ENCODE measurements at regions not wholly inside any gene's neighbourhood (a gene's known extent, or its start where the extent isn't known, plus 50 kb on each side); places are given as distances from the start of the nearest gene placed in this dataset.

GRCh38 chr7:119413314-119413805 lies 859.6 kb upstream of the KCND2 start:
- Histone ChIP-seq H3K9ac (ENCODE audit: low read depth in 1 of 2, low read length in 2 of 2) (no peak overlapping the region), H3K9me3 (ENCODE audit: control insufficient read depth in 4 of 4, low read length in 3 of 4) (peaks cover 0 to 5% (median 0%) of the 10 kb centered on the region in 4 donors), H3K4me3 (ENCODE audit: low read depth in 1 of 3, low read length in 3 of 3) (no peak overlapping the region), H3K27ac (ENCODE audit: low read depth in 1 of 2, low read length in 2 of 2) (no peak overlapping the region), H3K36me3 (ENCODE audit: control insufficient read depth in 4 of 4, insufficient read depth in 3 of 4, low read depth in 1 of 4, low read length in 3 of 4) (no peaks in the 10 kb centered on the region), H3K27me3 (ENCODE audit: control insufficient read depth in 4 of 4, insufficient read depth in 4 of 4, low read length in 3 of 4) (no peaks in the 10 kb centered on the region), H3K4me1 (ENCODE audit: control insufficient read depth in 4 of 4, insufficient read depth in 4 of 4, low read length in 3 of 4) (no peaks in the 10 kb centered on the region)
- WGBS, result 98% methylated on average over 22 of the region's 22 CpGs
- TF ChIP-seq NR2F2 (IDR thresholded peaks at IDR 0.05) (no peak), TAF1 (conservative IDR thresholded peaks at IDR 0.05) (no peak), EGR1 (IDR thresholded peaks at IDR 0.05; ENCODE audit: low read depth in 2 of 2) (no peak), GABPA (IDR thresholded peaks at IDR 0.05 in 1 of 2, conservative IDR thresholded peaks at IDR 0.05 in 1 of 2) (no peak), YY1 (IDR thresholded peaks at IDR 0.05) (no peak)
- TF ChIP-seq, protein P1, sequence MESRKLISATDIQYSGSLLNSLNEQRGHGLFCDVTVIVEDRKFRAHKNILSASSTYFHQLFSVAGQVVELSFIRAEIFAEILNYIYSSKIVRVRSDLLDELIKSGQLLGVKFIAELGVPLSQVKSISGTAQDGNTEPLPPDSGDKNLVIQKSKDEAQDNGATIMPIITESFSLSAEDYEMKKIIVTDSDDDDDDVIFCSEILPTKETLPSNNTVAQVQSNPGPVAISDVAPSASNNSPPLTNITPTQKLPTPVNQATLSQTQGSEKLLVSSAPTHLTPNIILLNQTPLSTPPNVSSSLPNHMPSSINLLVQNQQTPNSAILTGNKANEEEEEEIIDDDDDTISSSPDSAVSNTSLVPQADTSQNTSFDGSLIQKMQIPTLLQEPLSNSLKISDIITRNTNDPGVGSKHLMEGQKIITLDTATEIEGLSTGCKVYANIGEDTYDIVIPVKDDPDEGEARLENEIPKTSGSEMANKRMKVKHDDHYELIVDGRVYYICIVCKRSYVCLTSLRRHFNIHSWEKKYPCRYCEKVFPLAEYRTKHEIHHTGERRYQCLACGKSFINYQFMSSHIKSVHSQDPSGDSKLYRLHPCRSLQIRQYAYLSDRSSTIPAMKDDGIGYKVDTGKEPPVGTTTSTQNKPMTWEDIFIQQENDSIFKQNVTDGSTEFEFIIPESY (IDR thresholded peaks at IDR 0.05), result no peak
- DNase-seq (ENCODE audit: low spot score), result no peak

DNA sequence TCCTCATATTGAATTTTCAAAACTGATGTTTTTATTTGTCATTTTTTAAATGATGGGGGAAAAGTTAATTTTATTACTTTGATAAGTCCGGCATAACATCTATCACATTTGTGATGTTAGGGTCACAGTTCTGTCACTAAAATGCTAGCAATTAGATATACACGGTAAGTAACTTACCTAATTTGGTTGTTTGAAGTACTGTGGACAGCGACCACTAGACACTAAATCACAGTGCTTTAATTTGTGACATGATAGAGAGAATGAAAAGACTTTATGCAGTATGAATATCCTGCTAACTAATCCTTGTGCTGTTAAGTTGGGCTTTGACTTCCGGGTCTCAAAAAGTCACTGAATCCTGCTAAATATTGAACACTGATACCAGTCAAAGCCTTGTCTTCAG lies 857.3 kb upstream of the KCND2 start:
- Histone ChIP-seq H3K4me3 (ENCODE audit: low read depth in 1 of 3, low read length in 3 of 3) (no peak overlapping the region), H3K9ac (ENCODE audit: low read depth in 1 of 2, low read length in 2 of 2) (no peak overlapping the region), H3K9me3 (ENCODE audit: control insufficient read depth in 4 of 4, low read length in 3 of 4) (peaks cover 0 to 5% (median 0%) of the 10 kb centered on the region in 4 donors), H3K36me3 (ENCODE audit: control insufficient read depth in 4 of 4, insufficient read depth in 3 of 4, low read depth in 1 of 4, low read length in 3 of 4) (no peaks in the 10 kb centered on the region), H3K27me3 (ENCODE audit: control insufficient read depth in 4 of 4, insufficient read depth in 4 of 4, low read length in 3 of 4) (no peaks in the 10 kb centered on the region), H3K27ac (ENCODE audit: low read depth in 1 of 2, low read length in 2 of 2) (no peak overlapping the region), H3K4me1 (ENCODE audit: control insufficient read depth in 4 of 4, insufficient read depth in 4 of 4, low read length in 3 of 4) (no peaks in the 10 kb centered on the region)
- 89% methylated on average over 4 of the region's 4 CpGs for WGBS
- DNase-seq (ENCODE audit: low spot score), result no peak
- TF ChIP-seq SP1 (IDR thresholded peaks at IDR 0.05) (no peak), FOXA1 (IDR thresholded peaks at IDR 0.05) (no peak), FOXA2 (IDR thresholded peaks at IDR 0.05) (no peak), RXRA (IDR thresholded peaks at IDR 0.05) (no peak), TAF1 (conservative IDR thresholded peaks at IDR 0.05) (no peak)
- TF ChIP-seq, protein P1 (IDR thresholded peaks at IDR 0.05), result no peak

- peak; percentile 38 for TF ChIP-seq FOXA1 (IDR thresholded peaks at IDR 0.05)
- peak; percentile 9 for TF ChIP-seq MAX (IDR thresholded peaks at IDR 0.05)
- TF ChIP-seq SP1 (IDR thresholded peaks at IDR 0.05), result peak; percentile 66
- peak; percentile 54 to 59 for TF ChIP-seq HNF4A (conservative IDR thresholded peaks at IDR 0.05)
- no peak for TF ChIP-seq REST (IDR thresholded peaks at IDR 0.05)
- TF ChIP-seq RXRA (IDR thresholded peaks at IDR 0.05), result peak; percentile 69 to 72
- peak; percentile 50 for TF ChIP-seq FOXA2 (IDR thresholded peaks at IDR 0.05)
- TF ChIP-seq RAD21 (IDR thresholded peaks at IDR 0.05), result peak; percentile 42 to 43
- TF ChIP-seq HNF4G (IDR thresholded peaks at IDR 0.05), result no peak
- no peak for TF ChIP-seq YY1 (IDR thresholded peaks at IDR 0.05)
- peak; percentile 36 for TF ChIP-seq NR2F2 (IDR thresholded peaks at IDR 0.05)
- Histone ChIP-seq H3K27ac (ENCODE audit: low read depth in 1 of 2, low read length in 2 of 2) (no peak overlapping the region), H3K9me3 (ENCODE audit: control insufficient read depth in 4 of 4, low read length in 3 of 4) (no peaks in the 10 kb centered on the region), H3K27me3 (ENCODE audit: control insufficient read depth in 4 of 4, insufficient read depth in 4 of 4, low read length in 3 of 4) (no peaks in the 10 kb centered on the region), H3K4me3 (ENCODE audit: low read depth in 1 of 3, low read length in 3 of 3) (no peak overlapping the region), H3K36me3 (ENCODE audit: control insufficient read depth in 4 of 4, insufficient read depth in 3 of 4, low read depth in 1 of 4, low read length in 3 of 4) (no peaks in the 10 kb centered on the region), H3K4me1 (ENCODE audit: control insufficient read depth in 4 of 4, insufficient read depth in 4 of 4, low read length in 3 of 4) (peaks cover 0 to 3% (median 0%) of the 10 kb centered on the region in 4 donors), H3K9ac (ENCODE audit: low read depth in 1 of 2, low read length in 2 of 2) (no peak overlapping the region)
- WGBS, result 28% methylated on average over 1 of the region's 1 CpG
- no peak for DNase-seq (ENCODE audit: low spot score)
Observed at GRCh38 chr7:119421657-119422056, 851.3 kb upstream of the KCND2 start.

All from liver (tissue), 7 donors.